ENCODE measurements at regions not wholly inside any gene's neighbourhood (a gene's known extent, or its start where the extent isn't known, plus 50 kb on each side); places are given as distances from the start of the nearest gene placed in this dataset.

DNA sequence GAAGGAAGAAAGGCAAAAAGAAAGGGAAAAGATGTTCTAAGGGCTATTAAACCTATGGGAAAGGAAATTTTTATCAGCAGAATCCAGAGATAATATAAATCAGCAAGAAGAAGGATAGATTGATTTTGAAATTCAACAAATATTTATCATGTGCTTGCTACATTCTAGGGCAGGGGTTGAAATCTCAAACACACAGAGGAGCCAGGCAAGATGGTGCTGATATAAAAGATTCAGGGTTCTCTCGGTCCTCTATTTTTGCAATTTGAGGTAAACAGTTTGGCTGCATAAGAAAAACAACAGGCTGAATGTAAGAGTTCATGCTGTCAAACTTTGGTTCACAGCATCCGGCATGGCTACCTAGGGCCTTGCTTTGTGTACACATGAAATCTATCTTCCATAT lies 109.6 kb upstream of the BMP2 start:
- DNase-seq = no peak

- no peak for DNase-seq
Observed at GRCh38 chr20:6657111-6657510, 110.4 kb upstream of the BMP2 start.

DNA sequence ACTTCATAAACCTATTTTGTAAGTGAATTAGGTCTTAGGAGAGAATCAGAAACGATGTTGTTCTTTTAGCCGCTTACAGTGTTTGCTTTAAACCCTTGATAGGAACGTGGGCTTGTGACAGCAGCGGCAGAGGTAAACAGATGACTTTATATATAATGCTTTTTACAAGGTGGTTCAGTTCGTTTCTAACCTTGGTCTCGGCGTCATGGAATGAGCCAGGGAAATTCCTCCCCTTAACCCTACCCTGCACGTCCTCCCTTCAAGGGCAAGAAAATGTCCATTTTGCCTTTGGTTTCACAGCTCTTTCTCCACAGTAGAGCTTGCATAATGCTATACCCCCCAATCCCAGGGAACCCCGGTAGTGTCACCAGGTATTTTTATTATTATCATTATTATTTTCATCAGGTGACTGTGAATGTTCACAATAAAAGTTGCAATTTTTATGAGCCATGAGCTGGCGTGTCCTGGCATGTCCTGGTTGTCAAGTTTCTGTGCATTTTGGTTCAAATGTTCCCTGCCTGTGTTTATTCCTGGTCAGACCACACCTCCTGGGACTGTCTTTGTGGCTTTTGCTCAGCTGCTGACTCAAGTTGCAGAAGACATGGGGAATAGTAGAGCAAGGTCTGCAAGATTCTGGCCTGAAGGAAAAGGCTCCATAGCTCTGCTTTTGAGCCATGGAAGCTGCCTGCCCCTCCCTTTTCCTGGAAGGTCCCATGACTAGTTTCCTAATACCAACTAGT lies 112.8 kb upstream of the BMP2 start:
- no peak for DNase-seq

DNA sequence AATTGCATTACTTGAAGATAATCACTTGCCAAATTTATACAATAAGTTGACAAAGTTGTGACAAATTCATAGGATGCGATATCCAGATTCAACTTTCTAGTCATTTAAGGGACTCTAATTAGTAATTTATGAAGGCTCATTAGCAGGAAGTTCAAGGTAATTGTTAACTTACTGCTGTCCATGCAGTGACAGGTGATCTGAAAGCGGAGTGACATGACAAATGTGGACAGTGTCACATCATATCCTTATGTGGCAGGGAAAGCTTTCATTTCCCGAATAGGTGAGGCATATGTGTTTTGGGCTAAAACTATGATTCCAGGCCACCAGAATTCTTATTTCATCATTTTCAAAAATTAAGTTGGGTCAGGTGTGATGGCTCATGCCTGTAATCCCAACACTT lies 115.9 kb upstream of the BMP2 start:
- no peak for DNase-seq

DNA sequence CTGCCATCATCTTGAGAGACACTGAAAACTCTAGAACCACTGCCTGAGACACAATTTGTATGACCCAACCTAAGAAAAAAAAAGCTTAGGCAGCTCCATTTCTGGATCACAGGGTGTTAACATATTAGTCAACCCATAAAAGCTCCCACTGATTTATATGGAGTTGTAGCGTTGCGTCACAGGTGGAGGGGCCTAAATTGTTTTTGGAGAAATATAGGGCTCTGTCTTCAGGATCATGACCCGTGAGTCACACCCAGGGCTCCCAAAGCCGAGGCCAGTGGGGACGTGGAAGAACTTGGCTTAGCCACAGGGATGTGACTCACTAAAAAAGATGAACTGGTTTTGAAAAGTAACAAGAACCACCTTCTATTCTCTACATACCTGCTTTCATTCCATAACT lies 116.5 kb upstream of the BMP2 start:
- DNase-seq = no peak

DNA sequence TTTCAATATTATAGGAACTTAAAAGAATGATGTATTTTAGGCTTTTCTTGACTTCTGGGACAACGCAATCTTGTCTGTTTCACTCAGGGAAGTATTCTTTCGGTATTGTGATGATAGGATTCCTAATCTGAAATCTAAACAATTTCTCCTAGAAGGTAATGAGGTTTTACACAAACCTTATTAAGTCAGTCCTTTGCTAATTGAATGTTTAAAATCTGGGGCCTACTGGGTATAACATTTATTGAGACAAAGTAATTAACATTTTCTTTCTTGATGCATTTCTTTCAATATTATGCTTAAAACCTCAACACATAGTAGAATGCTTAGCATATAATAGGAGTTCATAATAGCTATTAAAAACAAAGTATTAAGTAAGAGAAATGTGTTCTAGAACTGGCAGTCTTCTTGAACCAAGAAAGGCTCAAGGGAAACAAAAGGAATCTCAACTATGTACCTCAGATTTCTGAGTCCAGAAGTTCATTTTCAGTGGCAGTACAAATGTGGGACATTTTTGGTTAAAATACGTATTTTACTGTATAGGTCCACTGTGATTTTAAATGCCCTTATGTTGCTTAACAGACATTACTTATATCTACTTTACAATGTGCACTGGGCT lies 121.4 kb upstream of the BMP2 start:
- DNase-seq = no peak

DNA sequence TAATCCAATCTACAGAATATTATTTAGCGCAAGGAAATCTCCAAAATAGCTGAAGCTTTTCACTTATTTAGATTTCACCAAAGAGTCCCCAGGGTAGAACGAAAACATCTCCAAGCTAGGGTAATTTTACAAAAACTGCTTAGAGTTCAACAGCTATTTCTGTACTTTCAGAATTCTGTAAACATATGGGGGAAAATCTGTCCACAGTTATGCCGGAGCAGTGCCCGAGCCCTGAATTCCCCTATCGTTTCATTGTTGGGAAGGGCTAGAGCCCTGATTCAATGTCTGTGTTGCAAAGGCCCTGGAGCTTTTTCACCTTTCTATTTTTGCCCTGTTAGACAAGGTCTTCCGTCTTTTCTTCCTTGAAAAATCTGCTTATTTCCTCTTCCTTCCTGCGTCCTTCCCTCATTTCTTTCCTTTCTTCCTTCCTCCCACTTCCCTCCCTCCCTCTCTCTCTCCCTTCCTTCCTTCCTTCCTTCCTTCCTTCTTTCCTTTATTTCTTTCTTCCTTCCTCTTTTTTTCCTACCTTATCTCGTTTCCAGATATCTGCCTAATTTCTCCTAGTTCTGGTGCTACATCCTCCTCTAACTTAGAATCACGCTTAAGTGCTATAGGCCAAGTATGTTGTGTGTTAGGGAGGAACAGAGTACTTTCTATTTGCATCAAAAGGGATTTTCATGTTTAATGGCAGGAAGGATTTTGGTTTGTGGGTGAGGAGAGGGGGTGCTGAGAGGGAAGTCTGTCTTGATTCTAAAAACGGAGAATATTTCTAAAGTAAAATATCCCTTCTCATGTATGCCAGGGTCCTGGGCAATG lies 122.5 kb upstream of the BMP2 start:
- DNase-seq = no peak

DNA sequence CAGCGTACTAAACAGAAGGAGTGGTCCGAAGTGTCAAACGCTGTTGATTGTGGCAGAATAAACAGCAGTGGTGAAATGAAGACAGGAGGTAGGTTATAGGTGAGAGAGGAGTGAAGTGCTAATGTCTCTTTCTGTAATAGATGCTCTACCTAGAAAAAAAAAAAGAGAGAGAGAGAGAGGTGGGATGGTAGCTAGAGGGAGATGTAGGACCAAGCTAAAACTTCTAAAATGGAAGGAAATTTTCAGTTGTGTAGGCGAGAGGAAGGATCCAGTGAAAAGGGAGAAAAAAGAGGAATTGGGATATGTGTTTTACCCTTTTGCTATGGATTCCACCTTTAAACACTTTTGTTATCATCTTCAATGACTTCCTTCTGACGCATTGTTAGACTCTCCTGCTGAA lies 126.5 kb upstream of the BMP2 start:
- DNase-seq = no peak

DNA sequence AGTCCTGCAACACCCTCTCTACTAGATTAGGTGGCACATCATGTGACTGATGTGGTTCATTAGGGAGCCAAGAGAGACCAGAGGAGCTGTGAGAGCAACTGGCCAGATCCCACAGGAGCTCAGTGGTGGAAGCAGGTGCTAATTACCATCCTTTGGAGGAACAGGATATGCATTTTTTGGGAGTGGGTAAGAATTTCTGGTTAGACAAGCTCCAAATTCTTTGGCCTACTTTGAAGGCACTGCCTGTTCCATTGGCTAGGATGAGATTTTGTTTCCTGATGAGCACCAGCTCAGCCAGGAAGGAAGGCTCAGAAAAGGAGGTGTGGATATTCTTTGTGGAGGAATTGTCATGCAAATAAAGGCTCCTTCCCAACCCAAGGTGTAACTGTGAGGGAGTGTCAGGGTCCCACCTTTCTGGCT lies 130.3 kb upstream of the BMP2 start:
- no peak for DNase-seq

DNA sequence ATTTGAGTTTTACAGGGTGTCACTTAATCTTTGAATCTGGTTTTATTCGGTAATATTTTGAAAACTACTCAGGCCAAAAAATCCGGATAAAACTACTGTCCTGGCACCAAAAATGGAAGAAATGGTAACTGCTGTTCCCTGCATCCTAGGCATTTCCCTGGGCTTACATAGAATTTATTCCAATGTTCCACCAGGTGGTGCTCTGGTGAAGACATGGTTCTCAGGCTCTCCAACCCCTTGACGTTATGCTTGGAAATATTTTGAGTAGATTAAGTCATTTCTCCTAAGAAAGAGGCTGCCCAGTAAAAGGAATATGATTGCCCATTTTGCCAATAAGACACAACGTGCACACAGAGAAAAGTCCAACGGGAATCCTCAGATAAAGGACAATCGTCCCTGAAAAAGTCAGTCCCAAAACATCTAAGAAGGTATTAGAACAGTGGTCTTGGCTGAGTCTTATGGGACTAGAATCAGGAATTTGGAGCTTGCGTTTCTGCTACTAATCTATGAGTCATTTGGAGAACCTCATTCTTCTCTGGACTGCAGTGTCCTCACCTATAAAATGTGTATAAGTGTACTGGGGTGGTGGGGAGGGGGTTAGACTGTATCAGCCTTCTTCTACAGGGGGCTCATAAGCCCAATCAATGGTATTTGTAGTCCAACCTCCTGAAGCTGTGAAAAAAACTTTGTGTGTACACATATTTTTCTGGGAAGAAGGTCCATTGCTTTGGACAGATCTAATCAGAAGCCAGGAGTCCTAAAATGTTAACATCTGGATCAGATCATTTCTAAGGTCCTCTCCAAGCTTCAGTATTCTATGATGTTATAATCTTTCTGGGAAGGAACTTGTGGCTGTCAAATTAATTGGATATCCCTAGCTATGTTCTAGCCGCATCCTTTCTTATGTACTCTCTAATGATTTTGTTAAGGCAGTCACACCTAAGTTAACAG lies 131.0 kb upstream of the BMP2 start:
- DNase-seq = peak; percentile 36 to 70

GRCh38 chr20:6635034-6635736 lies 132.3 kb upstream of the BMP2 start:
- no peak for DNase-seq

- peak; percentile 55 to 82 for DNase-seq
Observed at GRCh38 chr20:6632187-6632586, 135.3 kb upstream of the BMP2 start.

DNA sequence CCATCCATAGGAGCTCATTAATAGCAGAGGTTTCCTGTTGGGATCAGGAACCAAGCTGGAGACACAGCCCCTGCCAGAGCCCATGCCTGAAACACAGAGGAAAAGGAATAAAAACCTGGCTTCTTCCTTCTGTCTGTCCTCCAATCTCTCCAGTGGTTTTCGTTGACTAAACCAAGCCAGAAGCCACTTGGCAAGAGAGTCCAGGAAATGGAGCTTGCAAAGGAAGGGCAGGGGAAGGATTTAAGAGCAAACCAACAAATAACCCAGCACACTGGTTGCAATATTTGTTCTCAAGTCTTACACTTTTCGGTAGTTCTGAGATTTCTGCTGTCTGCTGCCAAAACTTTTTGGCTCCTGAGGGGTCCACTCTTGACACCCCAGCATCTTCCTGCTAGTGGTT lies 137.0 kb upstream of the BMP2 start:
- DNase-seq = no peak

DNA sequence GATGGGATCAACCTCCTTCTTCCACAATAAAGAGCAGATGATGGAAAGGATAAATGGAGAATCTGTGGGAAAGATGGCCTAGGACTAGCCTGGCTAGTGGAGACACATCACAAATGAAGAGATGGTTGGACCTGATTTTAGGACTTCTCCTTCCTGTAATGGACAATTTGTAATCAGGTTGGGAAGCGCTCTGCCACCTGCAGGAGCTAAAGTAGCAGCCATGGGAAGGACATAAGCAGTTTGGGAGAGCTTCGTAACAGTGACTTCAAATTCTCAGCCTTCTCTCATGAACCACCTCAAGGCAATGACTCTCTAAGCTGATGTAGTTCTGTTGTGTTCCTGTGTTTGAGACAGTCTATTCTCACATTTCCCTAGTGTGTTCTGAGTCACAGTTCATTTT lies 137.9 kb upstream of the BMP2 start:
- no peak for DNase-seq

DNA sequence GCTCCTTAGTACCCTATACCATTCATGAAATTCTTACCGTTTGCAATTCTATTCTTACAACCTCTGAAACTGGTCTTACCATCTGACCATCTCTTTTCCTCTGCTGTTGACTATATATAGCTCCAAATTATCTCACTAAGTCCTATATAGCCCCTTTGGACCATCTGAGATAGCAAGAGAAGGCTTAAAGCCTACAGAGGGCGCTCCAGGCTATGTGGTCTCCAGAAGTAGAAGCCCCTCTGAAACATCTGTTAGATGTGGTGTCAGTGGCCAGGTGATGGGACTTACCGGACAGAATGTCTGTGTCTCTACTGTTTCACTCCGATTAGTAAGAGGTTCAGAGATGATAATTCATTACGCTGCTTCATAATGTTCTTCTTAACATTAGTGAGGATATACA lies 140.7 kb upstream of the BMP2 start:
- peak in 1 of 2 experiments; percentile 6 for DNase-seq

- DNase-seq = no peak
Observed at GRCh38 chr20:6623989-6624388, 143.5 kb upstream of the BMP2 start.

DNA sequence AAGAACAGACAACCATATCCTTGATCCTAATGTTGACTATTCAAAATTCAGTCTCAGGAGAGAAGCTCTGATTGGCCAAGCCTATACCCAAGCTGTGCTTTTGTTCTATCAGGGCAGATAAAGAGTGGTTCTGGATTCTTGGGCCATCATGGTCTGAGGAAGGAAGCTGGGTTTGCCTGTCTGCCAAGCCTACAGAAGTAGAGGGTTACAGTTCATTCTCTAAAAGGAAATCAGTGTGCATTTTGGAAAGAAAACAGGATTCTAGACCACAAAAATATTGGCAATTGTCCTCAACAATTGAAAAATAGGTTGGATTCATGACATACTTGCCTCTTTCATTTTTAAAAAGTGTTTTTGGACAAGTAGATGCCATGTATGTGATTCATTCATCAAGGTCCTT lies 145.4 kb upstream of the BMP2 start:
- no peak for DNase-seq

- no peak for DNase-seq
Observed at GRCh38 chr20:6618051-6618450, 149.4 kb upstream of the BMP2 start.

DNA sequence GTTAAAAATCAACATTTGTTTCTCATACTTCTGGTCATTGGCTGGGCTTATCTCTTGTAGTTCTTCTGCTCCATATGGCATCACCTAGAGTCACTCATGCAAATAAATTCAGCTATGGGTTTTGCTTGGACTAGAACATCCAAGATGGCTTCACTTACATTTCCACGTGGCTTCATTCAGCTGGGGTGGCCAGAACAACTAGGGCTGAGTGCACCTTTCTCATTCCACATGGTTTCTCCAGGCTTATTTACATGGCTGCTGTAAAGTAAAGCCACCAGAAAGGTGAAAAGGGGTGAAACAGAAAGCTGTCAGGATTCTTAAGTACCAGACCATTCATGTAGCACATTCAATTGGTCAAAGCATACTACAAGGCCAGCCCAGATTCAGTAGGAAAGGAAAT lies 151.1 kb upstream of the BMP2 start:
- DNase-seq = no peak

DNA sequence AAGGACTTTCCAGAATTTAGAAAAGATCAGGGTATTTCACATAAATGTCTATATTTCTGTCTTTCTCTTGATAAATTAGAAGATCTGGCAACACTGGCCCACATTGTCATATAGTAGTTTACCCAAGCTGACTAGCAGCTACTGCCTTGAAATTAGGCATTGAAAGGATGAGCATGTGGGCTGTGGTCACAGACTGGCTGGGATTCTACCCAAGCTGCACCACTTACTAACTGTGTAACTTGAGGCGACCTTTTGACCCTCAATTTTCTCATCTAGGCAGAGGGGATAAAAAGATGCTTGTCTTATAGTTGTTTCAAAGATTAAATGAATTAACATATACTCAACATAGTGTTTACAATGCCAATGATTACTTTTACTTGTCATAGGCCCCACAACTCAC lies 152.7 kb upstream of the BMP2 start:
- no peak for DNase-seq

DNA sequence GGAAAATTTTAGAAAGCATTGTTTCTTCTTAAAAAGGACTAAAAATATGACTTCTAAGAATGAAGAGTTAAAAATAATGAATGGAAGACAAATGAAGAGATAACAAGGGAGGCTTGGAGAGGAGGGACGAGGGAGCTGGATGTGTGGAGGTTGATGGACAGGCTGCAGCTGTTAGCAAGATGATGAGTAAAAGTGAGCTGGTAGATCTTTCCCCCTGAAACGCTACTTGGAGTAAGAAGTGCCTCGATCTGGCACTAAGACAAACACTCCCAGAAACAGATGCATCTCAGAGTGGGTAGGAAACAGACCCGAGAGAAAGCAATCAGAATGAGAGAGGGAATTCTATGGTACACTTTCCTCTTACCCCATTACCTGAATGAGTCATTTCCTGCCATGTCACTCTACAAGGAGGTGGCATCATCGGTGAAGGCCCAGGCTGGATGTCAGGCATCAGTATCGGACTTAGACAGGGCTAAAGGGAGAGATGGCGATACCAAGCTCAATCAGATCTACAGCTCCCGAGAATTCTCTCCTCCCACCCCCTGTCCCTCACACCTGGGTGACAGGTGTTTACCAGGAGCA lies 154.1 kb upstream of the BMP2 start:
- no peak for DNase-seq

GRCh38 chr20:6612606-6612923 lies 154.9 kb upstream of the BMP2 start:
- DNase-seq = no peak
